ENCODE measurements at regions not wholly inside any gene's neighbourhood (a gene's known extent, or its start where the extent isn't known, plus 50 kb on each side); places are given as distances from the start of the nearest gene placed in this dataset.

DNA sequence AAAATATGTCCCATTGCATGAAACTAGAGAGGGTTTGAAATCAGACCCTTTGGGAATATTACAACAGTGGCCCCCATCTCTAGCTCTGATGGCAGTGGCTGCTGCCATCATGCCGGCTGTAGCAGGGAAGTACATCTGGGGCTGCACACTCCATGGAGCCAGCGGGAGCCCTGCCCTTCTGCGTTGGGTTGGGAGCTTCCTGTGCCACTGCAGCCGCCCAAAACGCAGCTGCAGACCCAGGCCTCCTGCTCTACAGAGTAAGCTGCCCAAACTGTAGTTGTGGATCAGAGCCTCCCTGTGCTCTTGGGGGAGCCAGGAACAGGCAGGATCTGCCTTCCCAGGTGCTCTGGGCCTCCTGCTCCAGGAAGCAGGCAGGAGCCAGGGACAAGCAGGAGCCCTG, 450.0 kb downstream of the HS3ST3B1 start:
- H3K36me3 ChIP-seq = no peaks in the 10 kb centered on the region
- intact Hi-C loops (cut with DNase I) = no loop called here
- TF ChIP-seq, protein P1, sequence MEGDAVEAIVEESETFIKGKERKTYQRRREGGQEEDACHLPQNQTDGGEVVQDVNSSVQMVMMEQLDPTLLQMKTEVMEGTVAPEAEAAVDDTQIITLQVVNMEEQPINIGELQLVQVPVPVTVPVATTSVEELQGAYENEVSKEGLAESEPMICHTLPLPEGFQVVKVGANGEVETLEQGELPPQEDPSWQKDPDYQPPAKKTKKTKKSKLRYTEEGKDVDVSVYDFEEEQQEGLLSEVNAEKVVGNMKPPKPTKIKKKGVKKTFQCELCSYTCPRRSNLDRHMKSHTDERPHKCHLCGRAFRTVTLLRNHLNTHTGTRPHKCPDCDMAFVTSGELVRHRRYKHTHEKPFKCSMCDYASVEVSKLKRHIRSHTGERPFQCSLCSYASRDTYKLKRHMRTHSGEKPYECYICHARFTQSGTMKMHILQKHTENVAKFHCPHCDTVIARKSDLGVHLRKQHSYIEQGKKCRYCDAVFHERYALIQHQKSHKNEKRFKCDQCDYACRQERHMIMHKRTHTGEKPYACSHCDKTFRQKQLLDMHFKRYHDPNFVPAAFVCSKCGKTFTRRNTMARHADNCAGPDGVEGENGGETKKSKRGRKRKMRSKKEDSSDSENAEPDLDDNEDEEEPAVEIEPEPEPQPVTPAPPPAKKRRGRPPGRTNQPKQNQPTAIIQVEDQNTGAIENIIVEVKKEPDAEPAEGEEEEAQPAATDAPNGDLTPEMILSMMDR (IDR thresholded peaks at IDR 0.05) = no peak
- TF ChIP-seq POLR2AphosphoS5 (IDR thresholded peaks at IDR 0.05) (no peak), EP300 (IDR thresholded peaks at IDR 0.05) (no peak), POLR2A (IDR thresholded peaks at IDR 0.05; ENCODE audit: low read depth) (no peak)
- H3K27ac ChIP-seq (replicated peaks in 1 of 4) = no peak overlapping the region
- DNase-seq (ENCODE audit: extremely low spot score) = peak; percentile 64
- H3K27me3 ChIP-seq = no peaks in the 10 kb centered on the region
- WGBS = no CpG with 5 or more reads among the region's 5 CpGs
- no peaks in the 10 kb centered on the region for H3K9me3 ChIP-seq
- H3K4me1 ChIP-seq = no peaks in the 10 kb centered on the region
- no peak overlapping the region for H3K4me3 ChIP-seq

DNA sequence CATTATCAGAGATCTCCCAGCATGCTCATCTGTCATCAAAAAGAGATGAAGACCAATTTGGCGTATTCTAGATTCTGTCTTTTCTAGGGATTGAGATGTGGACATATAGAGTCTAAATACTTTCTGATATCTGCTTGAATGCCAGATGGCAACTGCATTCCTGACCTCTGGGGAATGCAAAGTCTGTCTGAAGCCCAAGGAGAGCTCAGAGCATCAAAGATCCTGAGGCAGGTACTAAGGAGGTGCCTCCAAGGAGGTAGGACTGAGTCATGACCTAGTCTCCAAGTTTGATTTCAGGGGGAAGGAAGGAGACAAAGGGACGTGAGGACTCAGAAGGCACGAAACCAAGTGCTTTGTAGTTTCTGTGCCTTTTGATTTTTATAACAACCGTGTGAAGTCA, 448.4 kb downstream of the HS3ST3B1 start:
- WGBS = 95% methylated on average over 4 of the region's 4 CpGs
- intact Hi-C loops (cut with DNase I) = no loop called here

GRCh38 chr17:14748036-14748710, 447.3 kb downstream of the HS3ST3B1 start:
- TF ChIP-seq EP300 (IDR thresholded peaks at IDR 0.05) = no peak
- TF ChIP-seq POLR2AphosphoS5 (IDR thresholded peaks at IDR 0.05) = no peak
- TF ChIP-seq, protein P1 (IDR thresholded peaks at IDR 0.05) = no peak
- Histone ChIP-seq H3K4me3 (no peak overlapping the region), H3K27me3 (no peaks in the 10 kb centered on the region), H3K9me3 (no peaks in the 10 kb centered on the region), H3K27ac (replicated peaks in 1 of 4) (no peak overlapping the region), H3K4me1 (no peaks in the 10 kb centered on the region), H3K36me3 (no peaks in the 10 kb centered on the region)
- peak; percentile 75 for DNase-seq (ENCODE audit: extremely low spot score)
- 88% methylated on average over 12 of the region's 12 CpGs for WGBS
- intact Hi-C loops (cut with DNase I) = no loop called here

More for the DNA sequence above, 448.4 kb downstream of the HS3ST3B1 start:
- Histone ChIP-seq H3K27me3 (no peaks in the 10 kb centered on the region), H3K4me1 (no peaks in the 10 kb centered on the region), H3K27ac (replicated peaks in 1 of 4) (no peak overlapping the region), H3K4me3 (no peak overlapping the region), H3K36me3 (no peaks in the 10 kb centered on the region), H3K9me3 (no peaks in the 10 kb centered on the region)
- TF ChIP-seq POLR2A (IDR thresholded peaks at IDR 0.05; ENCODE audit: low read depth) = no peak
- TF ChIP-seq, protein P1 (IDR thresholded peaks at IDR 0.05) = no peak
- TF ChIP-seq EP300 (IDR thresholded peaks at IDR 0.05) = no peak
- TF ChIP-seq POLR2AphosphoS5 (IDR thresholded peaks at IDR 0.05) = no peak
- DNase-seq (ENCODE audit: extremely low spot score) = no peak

DNA sequence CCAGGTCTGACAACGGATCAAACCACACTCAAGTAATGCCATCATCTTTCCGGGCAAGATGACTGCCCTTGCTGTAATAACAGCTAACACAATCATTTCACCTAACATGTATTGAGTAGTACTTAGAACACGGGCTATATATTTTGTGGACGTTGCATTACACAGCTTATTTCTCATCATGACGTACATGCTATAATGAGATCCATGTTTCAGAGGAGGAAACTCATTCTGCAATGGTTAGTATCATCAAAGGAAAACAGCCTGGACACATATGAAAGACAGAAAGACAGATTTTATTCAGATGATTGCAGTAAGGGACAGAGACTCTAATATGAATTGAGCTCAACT, 446.7 kb downstream of the HS3ST3B1 start:
- DNase-seq (ENCODE audit: extremely low spot score) = no peak
- no peak for TF ChIP-seq POLR2A (IDR thresholded peaks at IDR 0.05; ENCODE audit: low read depth)
- Histone ChIP-seq H3K4me1 (no peaks in the 10 kb centered on the region), H3K27ac (replicated peaks in 1 of 4) (no peak overlapping the region), H3K36me3 (no peaks in the 10 kb centered on the region), H3K27me3 (no peaks in the 10 kb centered on the region), H3K4me3 (no peak overlapping the region), H3K9me3 (no peaks in the 10 kb centered on the region)
- 71% methylated on average over 5 of the region's 5 CpGs for WGBS
- intact Hi-C loops (cut with DNase I) = no loop called here

DNA sequence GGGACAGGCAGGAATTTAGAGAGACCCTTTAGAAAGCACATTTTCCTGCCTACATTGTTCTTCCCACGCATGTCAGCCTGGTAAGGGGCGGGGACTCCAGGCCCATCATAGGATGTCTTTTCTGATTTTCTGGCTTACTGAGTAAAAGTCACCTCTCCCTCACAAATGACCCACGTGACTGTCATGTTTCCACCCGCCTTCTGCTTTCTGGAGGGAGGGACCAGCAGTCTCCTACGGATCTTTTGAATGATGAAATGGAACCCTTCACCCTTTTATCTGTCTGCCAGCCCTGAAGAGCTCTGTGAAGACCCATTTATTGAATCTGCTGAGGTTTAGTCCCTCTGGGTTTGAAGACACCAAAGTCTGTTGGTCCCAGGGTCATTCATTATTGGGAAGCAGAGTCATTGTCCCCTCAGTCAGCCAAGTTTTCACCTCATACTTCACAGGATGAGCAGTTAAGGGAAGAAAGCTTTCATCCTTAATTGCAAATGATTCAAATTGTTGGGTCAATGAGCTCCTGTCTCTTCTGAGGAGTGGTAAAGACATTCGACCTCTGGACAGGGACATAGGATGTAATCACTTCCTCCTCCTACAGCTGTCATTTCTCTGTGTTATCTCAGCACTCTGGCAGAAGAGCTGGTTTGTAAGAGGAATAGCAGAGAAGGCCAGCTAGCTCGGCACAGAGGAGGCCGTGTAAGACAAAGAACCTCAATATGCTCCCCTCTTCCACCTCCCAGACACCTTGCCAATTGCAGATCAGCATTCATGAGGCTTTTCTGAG, 446.1 kb downstream of the HS3ST3B1 start:
- DNase-seq (ENCODE audit: extremely low spot score) = peak; percentile 82
- TF ChIP-seq, protein P1 (IDR thresholded peaks at IDR 0.05) = no peak
- no peak for TF ChIP-seq EP300 (IDR thresholded peaks at IDR 0.05)
- TF ChIP-seq POLR2AphosphoS5 (IDR thresholded peaks at IDR 0.05) = no peak
- no peak for TF ChIP-seq POLR2A (IDR thresholded peaks at IDR 0.05; ENCODE audit: low read depth)
- Histone ChIP-seq H3K27ac (replicated peaks in 1 of 4) (no peak overlapping the region), H3K9me3 (no peaks in the 10 kb centered on the region), H3K36me3 (no peaks in the 10 kb centered on the region), H3K4me1 (no peaks in the 10 kb centered on the region), H3K27me3 (no peaks in the 10 kb centered on the region), H3K4me3 (no peak overlapping the region)
- intact Hi-C loops (cut with DNase I) = no loop called here
- WGBS = 59% methylated on average over 8 of the region's 8 CpGs

Data from esophagus muscularis mucosa (tissue), 4 donors.